ENCODE measurements at regions not wholly inside any gene's neighbourhood (a gene's known extent, or its start where the extent isn't known, plus 50 kb on each side); places are given as distances from the start of the nearest gene placed in this dataset.

DNA sequence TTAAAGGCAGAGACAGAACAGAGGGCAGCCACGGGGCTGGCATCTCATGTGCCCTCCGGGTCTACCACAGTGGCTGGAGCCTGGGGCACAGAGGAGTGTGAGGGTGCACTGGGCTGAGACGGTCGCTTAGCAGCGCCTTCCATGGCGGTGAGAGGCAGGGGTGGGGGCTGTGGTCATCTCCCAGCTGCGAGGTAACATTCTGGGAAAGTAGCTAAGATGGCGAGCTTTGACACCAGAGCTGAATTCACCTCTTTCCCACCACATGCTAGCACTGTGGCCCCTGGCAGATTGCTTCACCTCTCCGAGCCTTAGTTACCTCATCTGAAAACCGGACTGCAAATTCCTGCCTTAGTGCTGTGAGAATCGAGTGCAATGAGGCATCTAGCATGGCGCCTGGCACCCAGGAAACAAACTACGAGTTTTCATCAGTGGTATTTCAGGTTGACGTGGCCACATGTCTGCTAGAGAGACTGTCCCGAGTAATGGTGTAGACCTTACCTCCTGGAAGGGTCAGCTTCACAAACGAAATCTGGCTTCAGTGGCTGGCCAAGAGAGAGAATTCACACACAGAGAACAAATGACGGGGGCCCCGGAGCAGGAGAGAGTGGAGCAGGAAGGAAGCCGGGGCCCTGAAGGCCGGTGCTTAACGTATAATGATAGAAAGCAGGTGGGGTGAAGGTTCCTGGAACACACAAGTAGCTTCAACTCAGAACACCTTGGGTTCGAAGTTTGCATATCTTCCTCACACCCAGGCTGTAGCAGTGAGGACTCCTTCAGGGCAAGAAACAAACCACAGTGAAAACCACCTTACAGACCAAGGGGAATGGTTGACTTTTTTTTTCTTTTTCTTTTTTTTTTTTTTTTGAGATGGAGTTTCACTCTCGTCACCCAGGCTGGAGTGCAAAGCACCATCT lies 63.9 kb upstream of the RPH3AL start:
- no peak for DNase-seq (ENCODE audit: low spot score)
- in situ Hi-C loops (cut with HindIII; ENCODE audit: low sequenced_read_pairs), result no loop called here

DNA sequence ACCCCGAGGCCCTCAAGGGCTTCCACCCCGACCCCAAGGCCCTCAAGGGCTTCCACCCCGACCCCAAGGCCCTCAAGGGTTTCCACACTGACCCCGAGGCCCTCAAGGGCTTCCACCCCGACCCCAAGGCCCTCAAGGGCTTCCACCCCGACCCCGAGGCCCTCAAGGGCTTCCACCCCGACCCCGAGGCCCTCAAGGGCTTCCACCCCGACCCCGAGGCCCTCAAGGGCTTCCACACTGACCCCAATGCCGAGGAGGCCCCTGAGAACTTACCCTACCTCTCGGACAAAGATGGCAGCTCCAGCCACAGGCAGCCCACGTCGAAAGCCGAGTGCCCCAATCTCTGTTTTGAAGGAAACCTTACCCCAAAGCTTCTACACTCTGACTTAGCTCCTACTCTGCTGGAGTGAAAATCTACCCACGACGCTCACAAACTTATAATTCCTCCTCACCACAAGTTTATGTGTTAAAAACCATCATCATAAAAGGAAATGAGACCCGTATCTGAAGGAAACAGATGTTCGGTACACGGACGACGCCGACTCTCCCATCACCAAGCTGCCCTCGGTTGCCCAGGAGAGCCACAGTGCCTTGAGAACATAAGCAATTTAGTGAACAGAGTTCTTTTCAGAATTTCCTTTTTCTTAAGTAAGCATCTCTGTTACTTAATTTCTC lies 61.2 kb upstream of the RPH3AL start:
- in situ Hi-C loops (cut with HindIII; ENCODE audit: low sequenced_read_pairs), result no loop called here
- DNase-seq (ENCODE audit: low spot score), result no peak

DNA sequence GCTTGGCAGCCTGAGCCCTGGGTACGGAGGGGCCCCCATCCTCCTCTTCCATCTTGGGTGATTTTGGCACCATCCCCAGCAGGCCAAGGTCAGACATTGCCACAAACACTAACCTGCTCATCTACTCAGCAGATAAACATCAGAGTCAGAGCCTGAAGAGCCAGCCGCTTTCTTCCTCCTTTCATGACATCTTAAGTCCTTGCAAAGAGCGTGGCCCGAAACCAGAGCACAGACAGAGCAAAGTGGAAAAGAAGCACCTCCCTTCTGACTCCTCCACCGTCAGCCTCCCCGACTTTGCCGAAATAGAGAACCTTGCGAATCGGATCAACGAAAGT lies 60.4 kb upstream of the RPH3AL start:
- in situ Hi-C loops (cut with HindIII; ENCODE audit: low sequenced_read_pairs), result no loop called here
- DNase-seq (ENCODE audit: low spot score), result no peak

DNA sequence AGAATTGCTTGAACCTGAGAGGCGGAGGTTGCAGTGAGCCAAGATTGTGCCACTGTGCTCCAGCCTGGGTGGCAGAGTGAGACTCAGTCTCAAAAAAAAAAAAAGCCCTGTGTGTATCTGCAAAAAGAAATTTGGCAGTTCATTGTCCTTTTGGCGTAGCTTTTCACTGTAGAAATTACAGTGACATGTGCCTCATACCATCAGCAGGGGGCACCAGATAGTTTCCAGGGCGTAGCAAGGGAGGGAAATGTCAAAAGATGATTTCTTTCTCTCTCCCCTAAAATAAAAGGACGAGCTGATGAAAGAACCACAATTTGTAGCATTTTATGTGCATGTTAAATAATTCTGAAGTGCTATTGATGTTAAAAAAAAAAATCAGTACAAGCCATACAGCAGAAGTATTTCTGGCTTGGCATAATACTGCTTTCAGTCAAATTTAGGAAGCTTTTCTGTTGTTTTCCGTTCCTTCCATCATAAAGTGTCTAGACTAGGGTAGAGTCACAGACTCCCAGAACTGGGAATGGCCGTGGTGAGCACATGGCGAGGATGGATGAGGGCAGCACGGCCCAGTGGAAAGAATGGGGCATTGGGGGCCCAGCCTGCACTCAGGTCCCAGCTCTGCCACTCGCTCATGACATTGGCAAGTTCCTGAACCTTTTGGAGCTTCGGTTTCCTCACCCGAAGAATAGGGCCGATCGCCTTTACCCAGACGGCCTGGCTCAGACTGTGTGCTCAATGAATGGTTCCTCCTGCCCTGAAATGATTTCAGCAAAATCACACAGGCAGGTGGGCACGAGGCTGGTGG lies 59.8 kb upstream of the RPH3AL start:
- in situ Hi-C loops (cut with HindIII; ENCODE audit: low sequenced_read_pairs), result no loop called here
- DNase-seq (ENCODE audit: low spot score), result peak; percentile 86

DNA sequence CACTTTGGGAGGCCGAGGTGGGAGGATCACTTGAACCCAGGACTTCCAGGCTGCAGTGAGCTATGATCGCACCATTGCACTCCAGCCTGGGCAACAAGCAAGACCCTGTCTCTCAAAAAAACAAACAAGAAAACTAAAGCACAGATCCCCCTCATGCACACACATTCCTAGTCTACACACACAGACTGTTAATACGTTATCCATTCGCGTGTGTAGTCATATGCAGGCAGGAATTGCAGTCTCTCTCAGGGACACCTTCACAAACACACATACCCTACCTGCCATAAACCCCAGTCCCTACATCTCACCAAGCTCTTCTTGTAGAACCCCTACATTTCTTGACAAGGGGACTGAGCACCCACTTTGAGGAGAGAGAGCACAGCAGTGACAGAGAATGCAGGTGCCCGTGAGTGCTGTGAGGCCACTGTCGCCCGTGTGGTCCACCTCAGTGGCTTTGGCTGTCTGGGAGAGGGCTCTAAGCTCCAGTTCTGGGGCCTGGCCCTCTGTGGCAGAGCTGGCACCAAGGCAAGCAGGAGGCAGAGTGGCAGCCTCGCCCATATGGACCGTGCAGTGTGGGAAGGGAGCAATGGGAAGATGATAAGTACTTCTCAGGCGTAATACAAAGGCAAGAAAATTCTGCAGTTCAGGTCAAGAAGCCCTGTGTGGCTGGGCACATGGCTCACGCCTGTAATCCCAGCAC lies 59.0 kb upstream of the RPH3AL start:
- in situ Hi-C loops (cut with HindIII; ENCODE audit: low sequenced_read_pairs), result no loop called here

DNA sequence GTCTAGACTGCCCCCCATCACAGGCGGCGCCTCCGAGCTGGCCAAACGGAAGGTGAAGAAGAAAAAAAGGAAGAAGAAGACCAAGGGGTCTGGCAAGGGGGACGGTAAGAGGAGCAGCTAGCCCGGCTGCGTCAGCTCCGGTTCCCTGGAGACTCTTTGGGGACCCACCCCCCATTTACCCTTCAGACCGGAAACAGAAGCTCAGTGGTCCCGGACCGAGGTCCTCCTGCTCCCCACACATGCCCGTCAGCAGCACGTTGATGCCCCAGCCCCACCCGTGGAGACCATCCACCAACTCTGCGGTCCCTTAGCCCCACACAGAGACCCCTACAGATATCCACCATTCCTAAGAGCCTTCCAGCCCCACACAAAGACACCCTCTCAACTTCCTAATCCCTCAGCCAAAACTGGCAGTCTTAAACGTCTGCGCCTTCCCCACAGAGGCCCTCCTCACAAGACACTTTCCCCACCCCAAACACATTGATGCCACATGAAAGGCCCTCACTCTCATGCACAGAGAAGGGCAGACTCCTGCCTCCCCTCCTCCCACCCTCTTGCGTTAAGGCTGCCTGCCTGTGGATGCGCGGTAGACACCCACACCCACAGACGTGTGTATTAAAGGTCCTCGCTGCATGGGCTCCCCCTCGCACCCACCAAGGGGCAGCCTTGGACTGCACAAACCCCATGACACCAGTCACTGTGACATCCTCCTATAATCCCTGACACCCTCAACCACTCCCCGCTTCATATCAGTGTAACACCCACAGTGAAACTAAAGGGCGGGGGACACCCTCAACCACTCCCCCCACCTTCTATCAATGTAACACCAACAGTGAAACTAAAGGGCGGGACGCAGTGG lies 58.2 kb upstream of the RPH3AL start:
- peak; percentile 23 for DNase-seq (ENCODE audit: low spot score)
- in situ Hi-C loops (cut with HindIII; ENCODE audit: low sequenced_read_pairs), result no loop called here

More for the DNA sequence above, 59.0 kb upstream of the RPH3AL start:
- peak; percentile 26 for DNase-seq (ENCODE audit: low spot score)

DNA sequence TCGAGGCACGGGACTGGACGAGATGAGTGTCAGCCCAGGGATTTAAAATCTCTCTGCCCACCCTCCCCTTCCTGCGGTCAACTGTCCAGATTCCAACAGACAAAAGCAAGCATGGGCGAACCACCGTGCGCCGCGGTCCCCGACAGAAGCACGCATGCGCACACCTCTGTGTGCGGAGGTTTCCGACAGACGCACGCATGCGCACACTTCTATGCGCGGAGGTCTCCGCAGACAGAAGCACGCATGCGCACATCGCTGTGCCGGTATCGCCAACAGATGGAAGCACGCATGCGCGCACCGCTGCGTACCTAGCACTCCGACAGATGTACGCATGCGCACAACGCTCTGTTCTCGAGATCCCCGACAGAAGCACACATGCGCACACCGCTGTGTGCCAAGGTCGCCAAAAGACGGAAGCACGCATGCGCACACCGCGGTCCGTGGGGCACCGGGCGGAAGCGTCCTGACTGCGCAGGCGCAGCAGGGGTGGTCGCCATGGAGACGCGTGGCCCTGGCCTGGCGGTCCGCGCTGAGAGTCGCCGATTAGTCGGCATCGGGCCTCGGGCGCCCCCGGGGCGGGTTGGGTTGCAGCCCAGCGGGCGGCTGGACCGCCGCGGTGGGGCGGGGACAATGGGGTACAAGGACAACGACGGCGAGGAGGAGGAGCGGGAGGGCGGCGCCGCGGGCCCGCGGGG lies 57.4 kb upstream of the RPH3AL start:
- in situ Hi-C loops (cut with HindIII; ENCODE audit: low sequenced_read_pairs), result no loop called here
- peak; percentile 97 for DNase-seq (ENCODE audit: low spot score)

DNA sequence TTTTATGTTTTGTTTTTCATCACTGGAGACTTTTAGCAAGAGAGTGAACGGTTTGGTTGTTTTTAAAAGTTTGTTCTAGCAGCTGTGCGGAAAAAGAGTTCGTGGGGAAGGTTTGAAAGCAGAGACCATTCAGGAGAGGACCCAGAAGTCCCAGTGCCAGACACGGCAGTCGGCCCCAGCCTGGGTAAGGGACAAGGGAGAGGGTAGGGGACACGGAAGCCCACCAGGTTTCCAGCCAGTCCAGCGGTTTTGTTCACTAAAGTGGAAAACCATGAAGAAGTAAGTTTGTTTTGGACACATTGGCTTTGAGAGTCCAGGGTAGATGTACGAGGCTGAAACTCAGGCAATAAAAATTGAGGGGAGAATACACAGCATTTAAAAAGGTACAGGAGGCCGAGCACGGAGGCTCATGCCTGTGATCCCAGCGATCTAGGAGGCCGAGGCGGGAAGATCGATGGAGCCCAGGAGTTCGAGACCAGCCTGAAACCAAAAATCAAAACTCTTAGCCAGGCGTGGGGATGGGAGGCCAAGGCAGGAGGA lies 56.8 kb upstream of the RPH3AL start:
- no peak for DNase-seq (ENCODE audit: low spot score)
- in situ Hi-C loops (cut with HindIII; ENCODE audit: low sequenced_read_pairs), result no loop called here

DNA sequence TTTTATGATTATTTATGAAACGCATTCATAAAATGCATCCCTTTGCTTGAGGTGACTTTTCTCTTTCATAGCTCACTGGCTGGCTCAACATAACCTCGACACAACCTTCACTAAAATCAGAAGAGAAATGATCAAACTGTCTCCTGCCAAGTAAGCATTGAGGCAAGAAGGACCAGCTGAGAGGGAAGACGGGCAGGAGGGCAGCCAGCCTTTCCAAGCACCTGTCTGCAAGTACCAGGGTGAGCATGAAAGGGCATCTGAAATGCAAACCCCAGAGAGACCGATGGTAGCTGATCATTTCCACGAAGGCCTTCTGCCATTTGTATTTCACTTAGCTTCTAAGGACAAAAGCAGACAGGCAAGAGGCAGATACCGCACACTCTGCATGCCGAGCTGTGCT lies 52.1 kb upstream of the RPH3AL start:
- no peak for DNase-seq (ENCODE audit: low spot score)
- in situ Hi-C loops (cut with HindIII; ENCODE audit: low sequenced_read_pairs), result no loop called here

Data from G401 (cell line).